ENCODE measurements at regions not wholly inside any gene's neighbourhood (a gene's known extent, or its start where the extent isn't known, plus 50 kb on each side); places are given as distances from the start of the nearest gene placed in this dataset.

DNA sequence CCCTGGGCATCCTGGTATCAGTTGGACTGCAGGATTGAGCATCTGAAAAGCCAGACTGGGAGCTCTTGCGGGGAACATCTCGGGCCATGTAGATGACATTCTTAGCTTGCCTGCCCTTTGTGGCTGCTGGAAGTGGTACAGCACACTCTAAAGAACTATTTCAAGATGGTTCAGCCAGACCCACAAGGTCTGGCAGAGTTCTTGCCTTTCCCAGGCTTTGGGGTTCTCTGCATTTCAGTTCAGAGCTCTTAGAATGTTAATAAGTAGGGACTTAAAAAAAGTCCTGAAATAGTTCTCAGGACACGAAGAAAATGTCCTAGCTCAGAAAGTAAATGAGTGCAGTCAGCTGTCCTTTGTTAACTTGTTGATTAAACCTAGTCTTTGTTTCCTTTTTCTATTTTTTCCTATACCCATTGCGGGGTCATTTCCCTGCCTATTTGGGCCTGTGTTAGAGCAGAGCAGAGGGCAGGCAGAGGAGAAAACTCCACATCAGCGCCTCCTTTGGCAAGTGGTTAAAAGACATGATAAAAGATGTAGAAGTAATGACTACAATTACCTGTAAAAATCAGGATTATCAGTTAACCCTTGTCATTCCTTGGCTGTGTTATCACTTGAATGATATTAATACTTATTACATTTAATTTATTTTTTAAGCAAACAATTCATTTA lies 291.5 kb downstream of the ZSWIM6 start:
- no peak for DNase-seq

DNA sequence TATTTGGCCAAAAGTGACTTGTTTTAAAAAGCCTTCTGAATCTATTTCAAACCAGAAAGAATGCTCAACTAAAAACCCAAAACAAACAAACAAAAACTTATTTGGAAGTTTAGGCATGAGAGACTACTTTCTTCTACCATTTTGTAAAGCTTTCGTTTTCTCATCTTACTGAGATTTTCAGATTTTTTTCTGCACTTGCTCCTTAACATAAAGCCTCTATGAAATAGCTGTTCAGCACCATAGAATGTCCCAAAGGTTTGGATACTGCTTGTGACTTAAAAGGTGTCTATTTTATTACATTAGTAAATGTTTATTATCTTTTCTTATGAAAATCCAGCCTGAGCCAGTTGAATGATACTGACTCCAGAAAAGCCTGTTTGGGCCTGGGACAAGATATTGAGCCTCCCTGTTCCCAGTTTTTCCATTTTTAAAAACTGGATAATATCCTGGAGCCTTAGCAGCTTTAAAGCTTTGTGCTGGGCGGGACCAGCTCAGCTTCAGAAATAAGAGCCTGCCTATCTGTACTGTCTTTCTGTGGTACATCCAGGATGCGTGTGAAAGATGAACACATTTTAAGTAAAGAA lies 292.6 kb downstream of the ZSWIM6 start:
- no peak for DNase-seq

GRCh38 chr5:61625137-61625561 lies 293.1 kb downstream of the ZSWIM6 start:
- no peak for DNase-seq

- peak in 2 of 5 donors; percentile 3 to 34 for DNase-seq
Observed at GRCh38 chr5:61625681-61626621, 293.9 kb downstream of the ZSWIM6 start.

DNA sequence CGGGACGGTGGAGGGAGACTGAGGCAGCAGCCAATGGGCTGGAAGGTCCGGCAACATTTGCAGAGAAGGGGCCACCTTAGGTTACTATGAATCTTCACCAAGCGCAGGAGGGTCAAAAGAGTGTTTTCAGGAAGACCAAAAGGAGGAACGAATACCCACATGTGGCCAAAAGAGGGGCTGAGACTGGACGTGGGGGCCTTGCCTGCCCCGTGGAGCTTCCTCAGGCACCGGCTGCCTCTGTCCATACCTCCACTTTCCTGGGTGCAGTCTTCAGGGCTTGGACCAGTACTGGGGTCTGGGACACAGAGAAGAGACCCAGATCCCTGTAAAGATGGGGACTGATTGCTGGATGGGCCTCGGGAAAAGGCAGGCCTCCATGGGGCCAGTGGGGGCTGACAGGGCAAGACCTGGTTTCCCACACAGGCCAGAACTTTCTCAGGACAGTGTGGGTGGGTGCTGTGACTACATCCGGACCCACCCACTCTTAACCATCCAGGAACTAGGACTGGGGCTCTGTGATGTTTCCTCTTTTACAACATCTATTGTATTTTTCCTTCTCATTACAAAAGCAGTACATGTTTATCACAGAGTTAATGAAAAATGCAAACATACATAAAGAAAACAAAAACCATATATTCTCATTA lies 294.7 kb downstream of the ZSWIM6 start:
- DNase-seq, result no peak

DNA sequence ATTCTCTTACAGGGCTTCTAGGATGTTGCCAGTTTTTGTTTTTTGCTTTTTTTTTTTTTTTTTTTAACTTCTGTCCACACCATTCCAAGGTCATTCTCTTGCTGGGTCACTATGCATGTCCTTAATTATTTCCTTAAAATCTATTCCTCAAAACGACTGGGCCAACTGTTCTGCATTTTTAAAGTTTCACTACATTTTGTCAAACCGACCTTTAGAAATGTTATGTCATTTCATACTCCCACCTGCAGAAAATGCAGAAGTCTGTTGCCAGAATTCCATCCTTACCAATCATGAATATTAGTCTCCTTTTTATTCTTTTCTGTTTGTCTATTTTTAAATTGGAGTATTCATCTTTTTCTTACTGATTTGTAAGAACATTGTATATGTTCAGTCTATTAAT lies 295.5 kb downstream of the ZSWIM6 start:
- DNase-seq, result no peak

- DNase-seq, result no peak
Observed at GRCh38 chr5:61630908-61631307, 298.9 kb downstream of the ZSWIM6 start.

- DNase-seq, result no peak
Observed at GRCh38 chr5:61631438-61631941, 299.4 kb downstream of the ZSWIM6 start.

GRCh38 chr5:61632064-61632463 lies 300.0 kb downstream of the ZSWIM6 start:
- DNase-seq, result no peak

- DNase-seq, result no peak
Observed at GRCh38 chr5:61635271-61635670, 303.2 kb downstream of the ZSWIM6 start.

DNA sequence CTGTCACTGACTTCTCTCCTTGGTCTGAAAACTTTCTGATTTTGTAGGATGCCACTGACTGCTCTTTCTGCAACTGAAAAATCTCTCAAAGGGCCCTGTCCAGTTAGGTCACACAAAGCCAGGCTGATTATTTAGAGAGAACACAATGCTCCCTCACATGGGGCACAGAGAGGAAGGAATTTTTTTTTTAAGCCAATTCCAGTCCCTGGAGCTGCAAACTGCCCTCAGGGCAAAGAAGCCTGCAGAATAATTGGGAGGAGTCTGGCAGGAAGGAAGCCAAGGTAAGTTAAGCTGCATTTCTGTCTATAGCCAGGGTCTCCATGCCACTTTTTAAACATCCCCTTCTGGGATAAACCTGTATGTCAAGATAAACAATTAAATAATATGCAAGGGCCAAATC lies 305.5 kb downstream of the ZSWIM6 start:
- DNase-seq, result no peak

DNA sequence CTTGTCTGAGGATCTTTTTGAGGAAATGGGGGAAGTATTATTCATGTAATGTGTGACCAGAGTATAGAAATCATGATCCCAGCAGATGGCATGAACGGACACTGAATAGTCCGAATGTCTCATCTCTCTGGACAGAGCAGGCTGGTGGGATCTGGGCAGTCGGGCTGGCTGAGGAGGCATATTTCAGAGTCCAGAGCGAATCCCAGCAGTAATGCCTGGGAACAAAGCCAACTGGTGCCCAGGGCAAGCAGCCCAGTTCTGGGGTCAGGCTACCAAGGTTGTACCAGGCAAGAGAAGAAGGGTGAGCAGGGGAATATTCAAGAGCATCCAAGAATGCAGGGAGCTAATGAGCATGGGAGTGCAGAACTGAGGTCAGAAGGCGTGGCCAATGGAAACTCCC lies 306.4 kb downstream of the ZSWIM6 start:
- no peak for DNase-seq

- DNase-seq, result no peak
Observed at GRCh38 chr5:61640179-61641021, 308.3 kb downstream of the ZSWIM6 start.

DNA sequence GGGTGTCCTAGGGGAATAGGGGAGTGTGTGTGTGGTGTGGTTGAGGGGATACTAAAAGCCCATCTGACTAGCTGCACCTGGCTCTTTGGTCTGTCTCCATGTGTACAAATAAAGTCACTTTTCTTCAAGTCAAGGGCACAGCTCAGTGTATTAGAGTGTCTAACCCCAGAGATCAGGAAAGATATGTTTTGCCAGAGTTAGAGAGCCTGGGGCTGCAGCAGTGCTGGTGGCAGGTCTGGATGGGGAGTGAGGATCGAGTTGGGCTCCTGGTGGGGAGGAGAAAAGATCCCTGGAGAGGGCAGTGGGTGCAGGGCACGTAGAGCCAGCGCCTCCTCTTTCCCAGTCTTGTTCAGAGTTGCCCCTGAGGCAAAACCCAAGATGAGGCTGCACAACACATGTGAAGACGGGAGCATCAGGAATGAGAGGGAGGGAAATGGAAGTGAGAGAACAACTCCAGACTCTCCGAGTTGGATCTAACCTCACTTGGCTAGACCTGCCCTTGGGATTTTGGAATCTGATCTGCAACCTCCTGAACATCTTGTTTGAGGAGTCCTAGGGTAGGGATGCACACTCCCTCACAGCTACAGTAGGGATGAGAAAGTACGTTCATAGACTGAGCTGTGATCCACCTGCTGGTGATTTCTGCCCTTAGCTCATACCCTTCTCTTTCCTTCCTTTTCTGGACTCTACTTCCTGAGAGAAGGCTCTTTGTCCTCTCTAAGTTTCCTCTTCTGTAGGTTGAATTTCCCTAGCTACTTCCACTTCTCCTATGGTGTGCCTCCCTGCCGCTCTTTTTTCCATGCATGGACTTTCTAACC lies 309.9 kb downstream of the ZSWIM6 start:
- DNase-seq, result no peak

DNA sequence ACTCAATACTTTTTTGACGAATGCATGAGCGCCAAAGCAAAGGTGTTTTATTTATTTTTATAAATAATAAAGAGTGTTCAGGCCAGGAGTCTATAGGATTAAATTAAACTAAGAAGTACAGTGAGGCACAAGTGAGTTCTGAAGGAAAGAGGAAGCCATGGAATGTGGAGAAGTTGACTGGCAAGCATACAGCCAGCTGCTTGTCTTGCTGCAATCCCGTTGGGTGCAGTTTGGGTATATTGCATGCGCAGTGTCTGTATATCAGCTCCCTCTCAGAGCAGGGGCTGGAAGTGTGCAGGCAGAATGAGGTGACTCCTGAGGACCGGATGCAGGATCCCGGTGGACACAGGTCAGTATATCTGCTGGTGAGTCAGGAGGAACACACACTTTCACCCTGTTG lies 315.6 kb downstream of the ZSWIM6 start:
- no peak for DNase-seq

DNA sequence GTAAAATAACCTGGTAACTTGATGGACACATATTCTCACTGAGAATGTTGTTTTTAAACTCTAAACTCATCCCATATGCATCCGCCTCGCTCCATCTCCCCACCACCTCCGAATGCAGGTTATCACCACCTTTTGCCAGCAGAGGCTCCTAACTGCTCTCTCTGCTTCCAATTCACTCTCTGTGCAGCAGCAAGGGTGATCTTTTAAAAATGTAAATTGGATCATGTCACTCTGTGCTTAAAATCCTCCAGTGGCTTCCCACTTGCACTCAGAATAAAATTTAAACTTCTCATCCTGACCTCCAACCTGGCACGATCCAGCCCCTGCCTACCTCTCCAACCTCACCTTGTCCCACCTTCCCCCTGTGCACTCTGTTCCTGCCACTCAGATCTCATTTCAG lies 317.2 kb downstream of the ZSWIM6 start:
- DNase-seq, result no peak

- DNase-seq, result no peak
Observed at GRCh38 chr5:61649971-61650370, 317.9 kb downstream of the ZSWIM6 start.

GRCh38 chr5:61650661-61651060 lies 318.6 kb downstream of the ZSWIM6 start:
- DNase-seq, result no peak

GRCh38 chr5:61651195-61651594 lies 319.1 kb downstream of the ZSWIM6 start:
- DNase-seq, result no peak

- no peak for DNase-seq
Observed at GRCh38 chr5:61652916-61653315, 320.9 kb downstream of the ZSWIM6 start.

All from T-helper 1 cell (primary cell).